Effector CD4-positive, alpha-beta T cell (primary cell): ENCODE measurements at regions not wholly inside any gene's neighbourhood (a gene's known extent, or its start where the extent isn't known, plus 50 kb on each side); places are given as distances from the start of the nearest gene placed in this dataset.
"Not testable (repeated sequence)": the region's sequence is repeated elsewhere in the genome, so short reads cannot be mapped to it uniquely, and the experiment has no call there.

Experiments used
- DNase-seq: peaks from one replicate; pipeline ENCODE4 v3.0.0-alpha.2; 2020

DNA sequence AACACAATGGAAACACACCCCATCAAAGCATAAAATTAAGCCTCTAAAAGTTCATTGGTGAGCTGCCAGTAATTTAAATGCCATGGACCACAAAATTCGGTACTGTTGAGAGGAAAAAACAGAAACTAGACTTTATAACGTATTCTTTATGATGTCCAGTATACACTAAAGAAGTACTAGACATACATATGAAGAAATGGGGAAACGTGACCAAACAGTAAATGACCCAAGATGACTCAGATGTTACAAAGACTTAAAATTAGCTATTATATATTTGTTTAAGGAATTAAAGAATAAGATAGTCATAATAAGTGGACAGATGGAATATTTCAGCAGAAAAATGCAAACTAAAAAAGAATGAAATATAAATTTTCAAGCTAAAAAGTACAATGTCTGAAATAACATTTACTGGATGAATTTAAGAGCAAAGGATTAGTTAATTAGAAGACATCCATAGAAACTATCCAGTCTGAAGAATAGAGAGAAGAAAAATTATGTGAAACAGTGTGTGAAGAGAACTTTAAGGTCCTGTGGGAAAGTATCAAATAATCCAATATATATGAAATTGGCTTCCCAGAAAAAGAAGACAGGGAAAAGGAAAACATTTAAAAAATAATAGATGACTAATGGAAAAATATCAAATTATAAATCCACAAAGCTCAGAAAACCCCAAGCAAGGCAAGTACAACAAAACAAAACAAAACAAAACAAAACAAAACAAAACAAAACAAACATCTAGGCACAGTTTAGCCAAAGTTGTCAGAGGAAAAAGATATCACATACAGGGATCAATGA, 69.4 kb downstream of the SAMD9 start:
- DNase-seq = no peak

DNA sequence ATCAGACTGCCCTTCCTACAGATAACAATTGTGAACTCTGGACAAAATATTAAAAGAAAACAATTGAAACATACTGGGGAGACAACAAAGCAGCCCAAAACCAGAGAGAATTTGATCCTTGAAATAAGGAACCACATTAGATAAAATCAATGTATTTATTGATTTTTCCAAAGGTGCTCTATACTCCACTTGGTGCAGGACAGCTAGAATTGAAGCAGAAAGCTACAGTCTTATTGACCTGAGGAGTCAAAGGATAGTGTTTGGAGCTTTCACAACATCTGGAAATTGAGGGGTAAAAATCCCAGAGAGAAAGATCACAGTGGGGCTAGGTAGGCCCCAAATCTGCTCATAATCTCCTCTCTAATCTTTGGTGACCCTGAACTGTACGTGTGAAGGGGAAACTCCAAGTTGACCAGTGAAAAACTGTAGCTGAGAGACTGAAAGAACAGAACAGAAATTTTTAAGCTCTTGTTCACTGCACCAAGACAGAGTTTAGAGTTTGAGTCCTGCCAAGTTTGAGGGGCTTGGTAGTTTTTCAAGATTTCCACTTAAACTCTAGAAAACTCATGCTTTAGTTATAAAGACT, 70.2 kb downstream of the SAMD9 start:
- DNase-seq = no peak

DNA sequence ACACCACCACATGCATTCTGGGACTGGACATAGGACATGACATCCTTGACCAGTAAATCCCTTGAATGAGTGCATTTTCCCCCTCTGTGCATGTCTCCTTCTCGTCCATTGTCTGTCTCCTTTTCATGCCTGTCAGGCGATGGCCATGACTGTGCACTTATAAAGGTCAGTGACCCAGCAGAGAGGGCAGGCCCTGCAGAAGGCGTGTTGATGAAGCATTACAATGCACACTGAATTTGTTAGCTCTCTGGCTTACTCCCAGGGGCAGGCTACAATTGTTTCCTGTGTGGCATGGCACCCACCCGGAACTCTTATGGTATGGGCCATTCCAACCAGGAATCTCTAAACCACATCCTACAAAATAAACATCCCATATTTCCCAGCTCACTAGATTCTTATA, 71.1 kb downstream of the SAMD9 start:
- no peak for DNase-seq

DNA sequence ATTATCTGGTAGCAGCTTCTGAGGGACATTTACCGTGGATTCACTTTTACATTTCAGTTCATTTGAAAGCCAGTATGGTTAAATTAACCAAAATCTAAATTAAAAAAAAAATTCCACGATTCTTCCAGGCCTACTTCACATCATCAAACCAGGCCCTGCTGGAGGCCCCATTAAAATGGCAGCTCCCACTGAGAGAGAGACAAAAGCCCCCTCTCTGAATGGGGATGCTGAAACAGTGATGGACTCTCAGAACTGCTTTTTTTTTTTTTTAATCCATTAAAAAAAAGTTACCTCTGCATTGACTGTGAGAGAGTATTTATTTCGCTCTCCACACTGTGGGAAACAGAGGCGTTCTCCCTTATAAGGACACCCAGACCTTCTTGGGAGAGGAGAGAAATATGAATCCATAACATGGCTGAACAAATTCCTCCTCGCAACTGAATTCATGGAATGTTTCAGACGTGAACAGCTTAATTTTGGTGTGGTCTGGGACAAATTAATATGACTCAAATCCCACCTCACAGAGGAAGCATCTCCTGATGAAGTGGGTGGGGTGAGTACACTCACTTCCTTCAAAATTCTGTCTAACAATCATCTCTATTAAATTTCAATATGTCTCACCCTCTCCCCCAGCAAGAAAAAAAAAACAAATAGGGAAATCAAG, 73.5 kb downstream of the SAMD9 start:
- DNase-seq = no peak

DNA sequence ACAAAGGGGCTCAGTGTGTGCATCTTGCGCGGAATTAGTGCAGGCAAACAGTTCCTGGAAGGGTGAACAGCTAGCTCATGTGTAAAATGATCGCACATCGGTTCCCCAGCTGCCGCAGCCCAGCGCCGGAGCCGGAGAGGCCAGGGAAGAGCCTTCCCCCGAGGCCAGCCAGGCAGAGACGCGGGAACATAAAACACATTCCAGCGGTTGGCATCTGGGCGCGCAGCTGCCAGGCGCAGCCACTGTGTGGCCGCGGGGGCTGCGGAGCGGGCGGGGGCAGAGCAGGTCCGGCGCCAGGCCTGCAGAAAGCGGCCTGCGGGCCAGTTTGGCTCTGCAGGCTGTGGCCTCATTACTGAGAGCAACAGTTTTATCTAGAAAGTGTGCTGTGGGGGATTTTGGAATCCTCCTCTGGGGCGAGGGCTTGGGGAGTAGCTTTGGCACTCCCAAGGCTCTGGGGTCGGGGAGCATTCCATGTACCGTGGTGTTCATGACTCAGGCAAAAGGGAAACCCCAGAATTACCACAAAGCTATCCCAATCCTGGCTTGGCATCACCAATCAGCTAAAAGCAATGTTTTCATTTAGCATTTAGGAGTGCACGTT, 74.3 kb downstream of the SAMD9 start:
- no peak for DNase-seq

DNA sequence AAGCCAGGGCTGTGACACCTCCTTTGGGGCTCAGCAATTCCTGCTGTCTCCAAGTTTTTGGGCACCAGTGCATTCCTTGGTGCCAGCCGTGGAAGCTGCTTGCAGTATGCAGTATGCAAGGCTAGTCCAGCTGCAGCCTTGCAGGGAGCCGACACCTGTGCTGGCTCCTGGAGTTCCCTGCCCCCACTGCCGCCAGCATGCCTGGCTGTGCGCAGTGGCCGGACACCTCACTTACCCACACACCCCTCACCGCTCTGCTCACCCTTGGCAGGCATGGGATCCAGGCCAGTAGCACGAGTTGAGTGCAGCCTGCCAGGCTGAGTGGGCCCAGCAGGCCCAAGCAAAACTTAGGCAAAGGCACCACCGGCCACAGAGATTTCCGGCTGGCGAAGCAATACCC, 77.4 kb downstream of the SAMD9 start:
- no peak for DNase-seq

DNA sequence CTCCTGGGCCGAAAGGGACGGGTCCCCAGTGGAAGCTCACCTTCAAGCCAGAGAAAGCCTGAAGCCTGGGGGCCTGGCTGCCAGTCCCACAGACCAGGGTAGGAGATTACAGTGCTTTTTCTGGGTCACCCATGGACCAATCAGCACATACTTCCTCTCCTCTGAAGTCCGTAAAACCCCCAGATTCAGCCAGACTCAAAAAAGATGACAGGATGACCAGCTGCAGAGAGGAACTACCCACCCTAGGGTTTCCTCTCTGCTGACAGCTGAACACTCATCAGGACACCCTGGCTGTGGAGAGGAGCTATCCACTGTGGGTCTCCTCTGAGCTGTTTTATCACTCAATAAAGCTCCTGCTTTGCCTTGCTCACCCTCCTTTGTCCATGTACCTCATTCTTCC, 78.0 kb downstream of the SAMD9 start:
- no peak for DNase-seq

DNA sequence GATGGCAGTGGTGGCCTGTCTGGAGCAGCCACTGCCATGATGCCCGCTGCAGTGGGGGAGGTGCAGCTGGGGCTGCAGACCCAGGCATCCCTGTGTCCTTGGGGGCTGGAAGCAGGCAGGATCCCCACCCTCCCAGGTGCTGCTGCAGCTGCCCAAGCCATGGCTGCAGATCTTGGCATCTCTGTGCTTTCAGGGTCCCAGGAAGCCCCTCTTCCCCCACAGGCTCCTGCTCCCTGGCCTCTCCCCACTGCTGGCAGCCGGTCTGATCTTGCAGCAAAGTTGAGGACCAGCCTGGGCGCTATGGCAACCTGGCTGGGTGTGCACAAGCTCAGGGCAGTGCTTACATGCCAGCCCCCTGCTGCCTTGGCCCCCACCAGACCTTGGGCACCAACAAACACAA, 78.5 kb downstream of the SAMD9 start:
- DNase-seq = no peak

DNA sequence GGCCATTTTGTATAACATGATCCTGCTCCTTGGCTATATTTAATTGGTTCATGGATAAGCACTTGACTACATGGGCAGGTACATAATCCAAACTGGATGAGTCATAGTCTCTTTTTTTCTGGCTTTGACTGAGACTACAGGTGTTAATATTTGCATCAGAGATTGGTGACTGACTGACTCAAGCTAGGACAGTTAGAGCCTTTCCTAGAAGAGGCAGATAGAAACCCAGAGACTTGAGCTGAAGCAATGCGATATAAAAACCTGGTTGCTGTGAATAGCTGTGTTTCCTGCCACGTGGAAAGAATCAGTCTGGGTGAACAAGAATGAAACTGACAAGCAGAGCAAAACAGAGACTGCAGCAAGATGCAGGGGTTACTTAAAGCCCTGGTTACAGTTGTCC, 81.0 kb downstream of the SAMD9 start:
- DNase-seq = no peak

DNA sequence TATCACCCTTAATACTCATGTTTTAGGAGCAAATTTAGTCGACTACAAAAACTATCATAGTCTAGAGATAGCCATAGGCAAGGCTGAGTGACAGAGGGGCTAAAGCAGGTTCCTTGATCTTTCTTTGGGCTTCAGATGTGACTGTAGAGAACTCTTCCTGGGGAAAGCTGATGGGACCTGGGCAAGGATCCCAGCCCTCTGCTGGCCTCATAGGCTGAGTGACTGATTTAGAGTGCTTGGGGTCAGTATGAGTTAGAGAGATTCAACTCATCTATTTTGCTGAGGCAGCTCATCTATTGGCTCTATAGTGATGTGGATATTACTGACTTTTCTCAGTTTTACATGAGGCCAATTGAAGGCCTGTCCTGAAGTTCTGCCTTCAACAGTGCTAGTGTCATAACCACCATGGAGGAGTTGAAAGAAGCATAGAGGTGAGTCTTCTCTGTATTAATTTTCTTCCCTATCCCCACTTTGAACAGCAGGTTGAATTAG, 81.6 kb downstream of the SAMD9 start:
- DNase-seq = no peak

DNA sequence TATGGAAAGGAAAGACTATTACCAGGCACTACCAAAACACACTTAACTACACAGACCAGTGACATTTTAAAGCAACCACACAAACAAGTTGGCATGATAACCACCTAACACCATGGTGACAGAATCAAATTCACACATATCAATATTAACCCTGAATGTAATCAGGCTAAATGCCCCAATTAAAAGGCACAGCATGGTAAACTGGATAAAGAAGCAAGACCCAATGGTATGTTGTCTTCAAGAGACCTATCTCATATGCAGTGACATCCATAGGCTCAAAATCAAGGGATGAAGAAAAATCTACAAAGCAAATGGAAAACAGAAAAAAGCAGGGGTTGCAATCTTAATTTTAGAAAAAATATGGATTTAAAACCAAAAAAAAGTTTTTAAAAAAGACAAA, 86.0 kb downstream of the SAMD9 start:
- DNase-seq = no peak

DNA sequence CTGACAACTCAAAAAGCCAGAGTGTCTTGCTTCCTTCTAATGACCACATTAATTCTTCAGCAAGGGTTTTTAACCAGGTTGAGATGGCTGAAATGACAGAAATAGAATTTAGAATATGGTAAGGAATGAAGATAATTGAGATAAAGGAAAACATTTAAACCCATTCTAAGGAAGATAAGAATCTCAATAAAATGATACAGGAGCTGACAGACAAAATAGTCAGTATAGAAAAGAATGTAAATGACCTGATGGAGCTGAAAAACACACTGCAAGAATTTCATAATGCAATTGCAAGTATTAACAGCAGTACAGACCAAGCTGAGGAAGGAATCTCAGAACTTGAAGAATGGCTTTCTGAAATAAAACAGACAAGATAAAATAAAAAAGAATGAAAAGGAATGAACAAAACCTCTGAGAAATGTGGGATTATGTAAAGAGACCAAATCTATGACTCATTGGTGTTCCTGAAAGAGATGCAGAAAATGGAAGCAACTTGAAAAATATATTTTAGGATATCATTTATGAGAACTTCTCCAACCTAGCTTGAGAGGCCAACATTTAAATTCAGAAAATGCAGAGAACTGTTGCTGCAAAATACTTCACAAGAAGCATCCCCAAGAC, 87.1 kb downstream of the SAMD9 start:
- DNase-seq = no peak

DNA sequence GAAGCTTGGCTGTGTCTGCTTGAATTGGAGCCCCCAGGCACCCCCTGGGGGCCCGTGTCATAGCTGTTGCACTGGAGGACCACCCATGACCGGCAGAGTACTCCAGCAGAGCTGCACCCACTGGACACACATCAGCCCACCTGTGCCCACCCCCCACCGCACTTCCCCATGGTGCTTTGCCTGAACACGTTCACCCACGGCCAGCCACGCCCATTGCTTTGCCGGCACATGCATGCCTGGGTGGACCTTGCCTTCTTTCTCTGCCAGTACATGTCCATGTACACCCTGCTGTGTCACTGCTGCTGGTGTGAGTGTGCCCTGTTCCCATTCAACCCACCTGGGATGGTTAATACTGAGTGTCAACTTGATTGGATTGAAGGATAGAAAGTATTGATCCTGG, 88.7 kb downstream of the SAMD9 start:
- DNase-seq = no peak

DNA sequence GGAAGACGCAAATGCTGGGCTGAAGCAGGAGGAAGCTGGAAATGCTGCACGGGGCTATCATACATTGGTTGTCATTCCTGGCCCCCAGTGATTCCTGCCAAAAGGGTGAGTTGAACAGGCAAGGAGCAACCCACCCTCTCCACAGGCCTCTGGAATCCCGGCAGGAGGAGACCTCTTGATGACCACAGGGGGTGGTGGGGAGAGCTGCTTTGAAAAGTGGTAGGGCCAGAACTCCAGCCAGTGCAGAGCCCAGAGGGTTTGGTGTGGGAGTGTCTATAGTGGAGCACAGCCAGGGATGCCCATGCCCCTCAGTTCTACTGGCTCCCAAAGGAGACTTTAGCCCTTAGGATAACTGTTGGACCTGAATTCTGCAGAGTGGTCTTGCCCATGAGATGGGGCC, 89.2 kb downstream of the SAMD9 start:
- no peak for DNase-seq

DNA sequence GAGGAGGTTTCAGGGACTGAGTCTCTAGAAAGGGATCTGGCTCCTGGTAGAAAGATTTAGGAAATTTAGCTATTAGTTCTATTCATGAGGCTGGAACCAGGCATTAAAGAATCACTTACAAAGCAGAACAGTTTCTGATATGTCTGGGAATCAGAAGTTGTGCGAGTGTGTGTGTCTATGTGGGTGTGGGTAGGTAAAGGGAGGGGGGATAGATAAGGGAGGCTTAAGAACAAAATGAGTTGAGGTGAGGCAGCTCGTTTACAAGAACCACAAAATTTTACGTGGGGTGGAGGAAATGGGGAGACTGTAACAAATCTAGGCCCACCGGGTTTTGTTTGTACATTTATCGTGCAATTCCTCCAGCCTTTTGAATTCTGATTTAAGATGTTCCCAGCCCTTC, 90.7 kb downstream of the SAMD9 start:
- no peak for DNase-seq

DNA sequence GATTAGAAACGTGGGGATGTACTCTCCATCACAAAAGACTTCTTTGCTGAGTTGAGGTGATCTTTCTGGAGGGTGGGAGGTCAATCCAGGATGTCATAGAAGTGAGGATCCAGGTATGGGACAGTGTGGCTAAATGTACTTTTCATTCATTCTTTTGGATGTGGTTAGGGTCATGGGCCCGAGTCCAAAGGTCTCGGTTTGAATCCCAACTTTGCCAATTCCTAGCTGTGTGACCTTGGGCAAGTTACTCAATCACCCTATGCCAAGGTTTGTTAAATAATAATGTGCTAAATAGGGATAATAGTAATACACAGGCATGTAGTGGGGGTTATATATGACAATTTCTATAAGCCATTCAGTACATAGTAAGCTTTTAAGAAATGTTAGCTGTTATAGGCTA, 91.4 kb downstream of the SAMD9 start:
- no peak for DNase-seq

DNA sequence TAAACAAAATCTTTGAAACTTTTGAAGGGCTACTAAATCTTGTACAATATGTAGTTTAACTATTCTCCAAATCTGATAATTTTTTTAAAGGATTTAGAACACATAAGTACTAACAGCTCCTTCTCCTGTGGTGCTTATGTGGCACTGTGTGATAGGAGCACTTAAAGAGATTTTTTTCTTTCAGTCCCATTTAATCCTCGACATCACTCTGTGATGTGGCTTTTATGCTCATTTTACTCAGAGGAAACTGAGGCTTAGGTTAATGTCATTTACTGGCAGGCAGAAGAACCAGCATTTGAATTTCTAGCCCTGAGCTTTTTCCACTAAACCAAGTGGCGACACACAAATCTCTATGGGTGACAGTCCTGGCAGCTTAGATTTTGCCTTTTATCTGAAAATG, 92.4 kb downstream of the SAMD9 start:
- DNase-seq = no peak

DNA sequence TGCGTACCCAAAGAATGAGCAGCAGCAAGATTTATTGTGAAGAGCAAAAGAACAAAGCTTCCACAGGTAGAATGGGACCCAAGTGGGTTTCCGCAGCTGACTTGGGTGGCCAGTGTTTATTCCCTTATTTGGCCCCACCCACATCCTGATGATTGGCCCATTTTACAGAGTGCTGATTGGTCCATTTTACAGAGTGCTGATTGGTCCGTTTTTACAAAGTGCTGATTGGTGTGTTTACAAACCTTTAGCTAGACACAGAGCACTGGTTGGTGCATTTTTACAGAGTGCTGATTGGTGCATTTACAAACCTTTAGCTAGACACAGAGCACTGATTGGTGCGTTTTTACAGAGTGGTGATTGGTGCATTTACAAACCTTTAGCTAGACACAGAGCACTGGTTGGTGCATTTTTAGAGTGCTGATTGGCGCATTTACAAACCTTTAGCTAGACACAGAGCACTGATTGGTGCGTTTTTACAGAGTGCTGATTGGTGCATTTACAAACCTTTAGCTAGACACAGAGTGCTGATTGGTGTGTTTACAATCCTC, 94.8 kb downstream of the SAMD9 start:
- not testable (repeated sequence) for DNase-seq

DNA sequence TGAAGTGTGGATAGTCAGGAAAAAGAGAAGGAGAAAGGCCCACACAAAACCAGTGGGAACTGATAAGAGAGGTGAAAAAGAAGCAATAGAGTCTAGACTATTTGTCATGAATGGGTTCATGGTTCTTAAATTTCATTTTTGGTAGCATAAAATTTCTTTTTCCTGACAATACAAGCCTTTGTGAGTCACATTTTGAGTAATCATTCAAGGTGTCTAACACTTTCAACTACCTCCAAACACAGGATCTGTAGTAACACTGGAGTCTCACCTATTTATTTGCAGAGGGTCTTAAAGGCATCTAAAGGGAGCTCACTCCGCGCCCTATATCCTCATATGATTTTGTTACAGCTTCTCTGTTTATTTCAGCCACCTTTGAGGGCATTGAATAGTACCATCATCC, 96.0 kb downstream of the SAMD9 start:
- DNase-seq = no peak

DNA sequence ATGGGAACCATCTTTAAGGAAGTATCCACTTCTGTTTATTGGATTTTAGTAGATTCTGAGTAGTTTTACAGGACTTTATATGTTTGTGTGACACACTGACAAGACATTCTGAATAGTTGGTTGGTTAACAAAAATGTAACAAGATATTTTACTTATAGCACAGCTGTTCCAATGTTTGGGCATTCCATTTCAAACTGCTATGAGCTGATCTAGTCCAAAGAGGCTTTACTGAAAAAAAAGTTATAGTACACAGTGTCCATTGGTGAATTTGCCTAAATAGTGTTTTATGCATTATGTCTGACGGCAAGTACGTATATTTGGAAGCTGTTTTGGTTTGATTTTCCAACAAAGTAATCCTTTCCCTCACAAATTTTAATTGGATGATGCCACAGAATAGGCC, 99.1 kb downstream of the SAMD9 start:
- DNase-seq = no peak

DNA sequence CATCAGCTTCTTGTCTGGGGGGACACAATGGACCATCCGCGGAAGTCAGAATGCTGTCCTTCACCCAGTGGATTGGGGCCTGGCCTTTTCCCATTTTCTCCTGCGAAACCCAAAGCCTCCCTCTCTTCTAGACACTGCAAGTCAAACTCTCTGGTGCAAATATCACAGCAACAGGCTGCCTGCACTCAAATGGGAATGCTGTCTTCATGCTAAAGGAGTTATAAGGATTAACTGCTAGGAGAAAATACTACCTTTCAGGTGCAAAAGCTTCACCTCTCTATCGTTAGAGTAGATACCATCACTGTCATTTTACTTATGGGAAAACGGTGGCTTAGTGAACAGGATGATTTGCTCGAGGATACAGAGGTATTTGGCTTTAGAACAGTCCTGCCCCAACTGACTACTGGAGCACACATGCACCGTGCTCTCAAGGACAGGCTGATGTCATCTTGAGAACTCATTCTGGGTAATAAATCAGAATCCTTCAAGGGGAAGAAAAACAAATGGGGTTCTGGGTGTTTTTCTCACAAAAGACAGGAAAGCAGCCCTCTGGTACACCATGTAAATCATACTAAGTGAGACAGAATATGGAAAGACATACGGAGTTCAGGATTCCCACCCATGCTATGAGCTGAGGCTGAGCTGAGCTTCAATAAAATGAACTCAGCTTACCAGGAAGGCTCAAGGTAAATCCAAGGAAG, 100.9 kb downstream of the SAMD9 start:
- DNase-seq = no peak

DNA sequence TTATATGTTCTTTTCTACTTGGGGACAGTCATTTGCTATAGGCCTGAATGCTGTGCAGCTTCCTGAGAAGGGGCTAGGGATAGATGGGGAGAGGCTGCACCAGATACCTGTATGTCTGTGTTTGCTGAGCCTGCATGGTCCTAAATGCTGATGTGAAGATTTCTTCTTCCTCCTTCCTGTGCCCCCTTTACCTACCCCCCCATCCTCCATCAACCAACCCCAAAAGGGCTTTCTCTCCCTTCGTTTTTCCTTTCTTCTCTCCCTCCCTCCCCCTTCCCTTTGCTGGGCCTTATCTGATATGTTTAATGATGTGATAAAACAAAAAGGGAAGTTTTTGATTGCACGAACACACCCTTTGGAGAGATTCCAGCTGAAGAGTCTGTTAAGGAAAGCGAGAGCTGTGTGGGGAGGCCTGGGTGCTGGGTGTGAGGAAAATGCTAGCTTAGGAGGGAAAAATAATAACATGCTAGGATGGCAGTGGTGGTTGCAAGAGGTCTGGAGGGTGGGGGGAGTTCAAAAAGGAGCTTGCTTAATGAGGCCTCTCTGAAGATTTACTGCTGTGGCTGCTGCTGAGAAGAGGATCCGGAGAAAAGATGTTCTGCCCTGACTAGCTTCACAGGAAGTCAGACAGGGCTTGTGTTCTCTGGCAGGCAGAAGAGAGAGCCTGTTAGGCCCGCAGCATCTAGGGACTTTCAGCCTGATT, 101.8 kb downstream of the SAMD9 start:
- no peak for DNase-seq
